ENCODE measurements at regions not wholly inside any gene's neighbourhood (a gene's known extent, or its start where the extent isn't known, plus 50 kb on each side); places are given as distances from the start of the nearest gene placed in this dataset.
"Not testable (repeated sequence)": the region's sequence is repeated elsewhere in the genome, so short reads cannot be mapped to it uniquely, and the experiment has no call there.

- no peak for DNase-seq (ENCODE audit: low spot score)
Observed at GRCh38 chr6:121639021-121639420, 203.6 kb downstream of the GJA1 start.

GRCh38 chr6:121641158-121641557, 205.7 kb downstream of the GJA1 start:
- DNase-seq (ENCODE audit: low spot score) = no peak

GRCh38 chr6:121645100-121645745, 209.8 kb downstream of the GJA1 start:
- DNase-seq (ENCODE audit: low spot score) = no peak

GRCh38 chr6:121647905-121648304, 212.5 kb downstream of the GJA1 start:
- DNase-seq (ENCODE audit: low spot score) = no peak

GRCh38 chr6:121649951-121650350, 214.5 kb downstream of the GJA1 start:
- DNase-seq (ENCODE audit: low spot score) = no peak

GRCh38 chr6:121651420-121651819, 216.0 kb downstream of the GJA1 start:
- no peak for DNase-seq (ENCODE audit: low spot score)

- no peak for DNase-seq (ENCODE audit: low spot score)
Observed at GRCh38 chr6:121652223-121652622, 216.8 kb downstream of the GJA1 start.

- DNase-seq (ENCODE audit: low spot score) = no peak
Observed at GRCh38 chr6:121652726-121653623, 217.5 kb downstream of the GJA1 start.

- DNase-seq (ENCODE audit: low spot score) = no peak
Observed at GRCh38 chr6:121653624-121654008, 218.2 kb downstream of the GJA1 start.

GRCh38 chr6:121657972-121658371, 222.5 kb downstream of the GJA1 start:
- no peak for DNase-seq (ENCODE audit: low spot score)

- DNase-seq (ENCODE audit: low spot score) = no peak
Observed at GRCh38 chr6:121660277-121660676, 224.8 kb downstream of the GJA1 start.

GRCh38 chr6:121663292-121663810, 227.9 kb downstream of the GJA1 start:
- DNase-seq (ENCODE audit: low spot score) = no peak

GRCh38 chr6:121664158-121664557, 228.7 kb downstream of the GJA1 start:
- no peak for DNase-seq (ENCODE audit: low spot score)

- no peak for DNase-seq (ENCODE audit: low spot score)
Observed at GRCh38 chr6:121666814-121667213, 231.4 kb downstream of the GJA1 start.

- DNase-seq (ENCODE audit: low spot score) = no peak
Observed at GRCh38 chr6:121668259-121668658, 232.8 kb downstream of the GJA1 start.

- DNase-seq (ENCODE audit: low spot score) = no peak
Observed at GRCh38 chr6:121670511-121670910, 235.1 kb downstream of the GJA1 start.

GRCh38 chr6:121677571-121677970, 242.1 kb downstream of the GJA1 start:
- DNase-seq (ENCODE audit: low spot score) = no peak

- DNase-seq (ENCODE audit: low spot score) = no peak
Observed at GRCh38 chr6:121678245-121678644, 242.8 kb downstream of the GJA1 start.

- DNase-seq (ENCODE audit: low spot score) = no peak
Observed at GRCh38 chr6:121680058-121680457, 244.6 kb downstream of the GJA1 start.

GRCh38 chr6:121682666-121683065, 247.2 kb downstream of the GJA1 start:
- no peak for DNase-seq (ENCODE audit: low spot score)

GRCh38 chr6:121685806-121686205, 250.4 kb downstream of the GJA1 start:
- DNase-seq (ENCODE audit: low spot score) = not testable (repeated sequence)

GRCh38 chr6:121686611-121687023, 251.2 kb downstream of the GJA1 start:
- DNase-seq (ENCODE audit: low spot score) = no peak

GRCh38 chr6:121688974-121689373, 253.5 kb downstream of the GJA1 start:
- no peak for DNase-seq (ENCODE audit: low spot score)
